Mesothelial cell of epicardium (in vitro differentiated cells): ENCODE measurements at regions not wholly inside any gene's neighbourhood (a gene's known extent, or its start where the extent isn't known, plus 50 kb on each side); places are given as distances from the start of the nearest gene placed in this dataset.
A peak's percentile ranks its signal among the peaks of the same experiment; 100 is the strongest.
"Not testable (repeated sequence)": the region's sequence is repeated elsewhere in the genome, so short reads cannot be mapped to it uniquely, and the experiment has no call there.

Experiments used
- DNase-seq, 2 experiments: peaks; one replicate each; pipeline ENCODE4 v3.0.0; 2021; ENCODE audit warnings: low spot score in 2 of 2; ENCODE audit not compliant: unreplicated experiment in 2 of 2
- H3K27ac Mint-ChIP-seq: 2 replicates; pipeline ENCODE4 v1.8.0; 2021; ENCODE audit warnings: mixed read lengths
- H3K27me3 Mint-ChIP-seq: 2 replicates; pipeline ENCODE4 v1.8.0; 2021; ENCODE audit warnings: low read depth, mixed read lengths
- H3K36me3 Mint-ChIP-seq: 2 replicates; pipeline ENCODE4 v1.8.0; 2021; ENCODE audit warnings: mixed read lengths
- H3K4me1 Mint-ChIP-seq: 2 replicates; pipeline ENCODE4 v1.8.0; 2021; ENCODE audit warnings: mixed read lengths
- H3K4me3 Mint-ChIP-seq: 2 replicates; pipeline ENCODE4 v1.8.0; 2021; ENCODE audit warnings: mild to moderate bottlenecking, moderate library complexity, mixed read lengths
- H3K9me3 Mint-ChIP-seq: 2 replicates; pipeline ENCODE4 v1.8.0; 2021; ENCODE audit warnings: mixed read lengths

- H3K4me1 Mint-ChIP-seq, H3K4me3 Mint-ChIP-seq, H3K9me3 Mint-ChIP-seq, H3K27ac Mint-ChIP-seq, H3K27me3 Mint-ChIP-seq, DNase-seq: not testable (repeated sequence)
- H3K36me3 Mint-ChIP-seq, result peaks cover 18% of the 10 kb centered on the region
Measured at GRCh38 chr17:64800987-64801386, 118.3 kb downstream of the LRRC37A3 start.

- DNase-seq, H3K4me3 Mint-ChIP-seq, H3K9me3 Mint-ChIP-seq, H3K27me3 Mint-ChIP-seq, H3K27ac Mint-ChIP-seq, H3K4me1 Mint-ChIP-seq: not testable (repeated sequence)
- peaks cover 15% of the 10 kb centered on the region for H3K36me3 Mint-ChIP-seq
Measured at GRCh38 chr17:64800361-64800895, 118.8 kb downstream of the LRRC37A3 start.

DNA sequence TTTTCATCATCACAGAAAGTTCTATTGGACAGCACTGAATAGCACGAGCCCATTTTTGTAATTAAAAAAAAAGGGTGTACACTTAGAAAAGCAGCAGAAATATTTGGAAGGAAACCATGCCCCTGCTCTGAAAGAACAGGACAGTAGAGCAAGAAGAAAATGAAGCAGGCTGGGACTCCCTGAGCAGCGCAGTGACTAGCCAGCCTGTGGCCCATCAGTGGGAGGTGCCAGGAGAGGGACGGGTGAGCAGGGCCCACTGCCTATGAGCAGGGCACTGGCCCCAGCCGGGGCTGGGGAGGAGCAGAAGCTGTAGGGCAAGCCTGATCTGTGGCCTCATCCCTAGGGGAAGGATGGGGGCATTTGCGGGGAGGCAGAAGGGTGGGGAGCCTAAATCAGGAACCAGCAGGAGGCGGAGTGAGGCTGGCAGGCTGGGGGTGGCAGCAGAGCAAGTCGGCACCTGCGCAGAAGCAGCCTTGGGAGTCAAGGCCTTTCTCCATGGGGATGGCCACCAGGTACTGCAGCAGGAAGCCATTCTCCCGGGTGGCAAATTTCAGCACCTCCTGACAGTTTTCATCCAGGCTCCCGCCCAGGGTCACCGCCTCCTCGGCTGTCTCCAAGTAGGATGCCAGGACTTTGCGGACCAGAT, 119.6 kb downstream of the LRRC37A3 start:
- not testable (repeated sequence) for H3K4me3 Mint-ChIP-seq, H3K27me3 Mint-ChIP-seq, H3K9me3 Mint-ChIP-seq, H3K27ac Mint-ChIP-seq, H3K4me1 Mint-ChIP-seq, DNase-seq
- peaks cover 15% of the 10 kb centered on the region for H3K36me3 Mint-ChIP-seq

GRCh38 chr17:64798961-64799360, 120.3 kb downstream of the LRRC37A3 start:
- H3K36me3 Mint-ChIP-seq, result peaks cover 15% of the 10 kb centered on the region
- not testable (repeated sequence) for H3K9me3 Mint-ChIP-seq, H3K4me3 Mint-ChIP-seq

DNA sequence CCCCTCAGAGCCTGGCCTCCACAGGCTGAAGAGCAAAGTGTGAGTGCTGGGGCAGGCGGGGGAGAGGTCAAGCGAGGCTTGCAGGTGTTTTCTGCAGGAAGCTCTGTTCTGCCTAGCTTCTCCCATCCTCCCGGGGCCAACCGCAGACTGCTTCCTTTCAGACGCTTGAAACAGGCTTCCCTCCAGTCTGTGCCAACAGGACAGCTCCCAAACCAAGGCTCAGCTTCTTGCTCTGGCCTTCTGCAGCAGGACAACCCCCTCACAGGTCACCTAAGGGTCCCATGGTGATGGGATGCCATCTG, 120.8 kb downstream of the LRRC37A3 start:
- H3K4me3 Mint-ChIP-seq, H3K27me3 Mint-ChIP-seq, DNase-seq, H3K4me1 Mint-ChIP-seq, H3K27ac Mint-ChIP-seq, H3K9me3 Mint-ChIP-seq: not testable (repeated sequence)
- peaks cover 15% of the 10 kb centered on the region for H3K36me3 Mint-ChIP-seq

More at GRCh38 chr17:64798961-64799360, 120.3 kb downstream of the LRRC37A3 start:
- H3K27me3 Mint-ChIP-seq, DNase-seq, H3K27ac Mint-ChIP-seq, H3K4me1 Mint-ChIP-seq: not testable (repeated sequence)

DNA sequence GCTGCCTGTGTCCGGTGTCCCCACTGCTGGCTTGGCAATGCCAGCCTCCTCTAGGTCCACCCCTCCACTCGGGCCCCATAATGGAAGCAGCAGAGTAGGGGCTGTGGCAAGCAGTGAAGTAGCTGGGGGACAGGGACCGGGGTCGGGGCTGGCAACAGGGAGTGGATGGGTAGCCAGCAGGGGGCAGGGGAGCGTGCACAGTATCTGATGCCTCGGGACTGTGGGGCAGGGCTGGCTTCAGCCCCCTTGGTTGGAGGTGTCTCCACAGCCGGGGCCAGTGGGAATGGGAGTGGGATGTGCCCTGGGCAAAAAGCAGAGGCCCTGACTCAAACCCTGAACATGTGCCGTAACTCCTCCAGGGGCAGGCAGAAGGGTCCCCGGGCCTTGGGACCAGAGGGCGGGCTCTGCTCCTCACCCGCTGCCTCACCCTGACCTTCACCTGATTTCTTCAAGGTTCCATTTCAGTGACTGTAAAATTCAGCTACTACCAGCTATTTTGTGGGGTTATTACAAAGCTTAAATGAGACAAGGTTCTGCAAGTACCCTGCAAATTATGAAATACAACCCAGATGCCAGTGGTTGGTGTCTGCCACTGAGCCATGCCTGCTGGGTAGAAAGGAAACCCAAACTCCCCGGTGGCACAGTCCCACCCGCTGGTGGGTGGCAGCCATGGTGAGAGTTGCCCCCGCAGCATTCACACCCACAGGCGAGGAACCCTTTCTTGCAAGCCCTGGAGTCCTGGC, 121.4 kb downstream of the LRRC37A3 start:
- not testable (repeated sequence) for H3K27ac Mint-ChIP-seq, H3K27me3 Mint-ChIP-seq, H3K4me3 Mint-ChIP-seq, DNase-seq, H3K9me3 Mint-ChIP-seq, H3K4me1 Mint-ChIP-seq
- H3K36me3 Mint-ChIP-seq, result peaks cover 11% of the 10 kb centered on the region

DNA sequence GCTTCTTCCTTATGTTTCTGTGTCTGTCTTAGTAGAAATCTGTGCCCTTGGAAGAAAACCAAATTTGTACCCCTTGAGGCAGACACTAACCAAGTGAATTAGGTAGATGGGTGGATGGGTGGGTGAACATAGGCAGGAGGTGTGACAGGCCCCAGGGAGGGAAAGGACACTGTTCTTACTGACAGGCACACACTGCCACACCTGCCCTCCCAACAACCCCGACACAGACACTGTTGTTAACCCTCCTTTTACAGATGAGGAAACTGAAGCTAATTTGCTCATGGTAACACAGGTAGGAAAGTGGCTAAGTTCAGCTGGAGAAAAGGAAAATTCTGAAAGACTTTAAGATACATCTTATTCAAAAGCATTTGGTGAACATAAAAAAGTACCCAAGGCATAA, 123.9 kb downstream of the LRRC37A3 start:
- DNase-seq, H3K36me3 Mint-ChIP-seq, H3K4me3 Mint-ChIP-seq, H3K9me3 Mint-ChIP-seq, H3K27me3 Mint-ChIP-seq, H3K27ac Mint-ChIP-seq, H3K4me1 Mint-ChIP-seq: not testable (repeated sequence)

DNA sequence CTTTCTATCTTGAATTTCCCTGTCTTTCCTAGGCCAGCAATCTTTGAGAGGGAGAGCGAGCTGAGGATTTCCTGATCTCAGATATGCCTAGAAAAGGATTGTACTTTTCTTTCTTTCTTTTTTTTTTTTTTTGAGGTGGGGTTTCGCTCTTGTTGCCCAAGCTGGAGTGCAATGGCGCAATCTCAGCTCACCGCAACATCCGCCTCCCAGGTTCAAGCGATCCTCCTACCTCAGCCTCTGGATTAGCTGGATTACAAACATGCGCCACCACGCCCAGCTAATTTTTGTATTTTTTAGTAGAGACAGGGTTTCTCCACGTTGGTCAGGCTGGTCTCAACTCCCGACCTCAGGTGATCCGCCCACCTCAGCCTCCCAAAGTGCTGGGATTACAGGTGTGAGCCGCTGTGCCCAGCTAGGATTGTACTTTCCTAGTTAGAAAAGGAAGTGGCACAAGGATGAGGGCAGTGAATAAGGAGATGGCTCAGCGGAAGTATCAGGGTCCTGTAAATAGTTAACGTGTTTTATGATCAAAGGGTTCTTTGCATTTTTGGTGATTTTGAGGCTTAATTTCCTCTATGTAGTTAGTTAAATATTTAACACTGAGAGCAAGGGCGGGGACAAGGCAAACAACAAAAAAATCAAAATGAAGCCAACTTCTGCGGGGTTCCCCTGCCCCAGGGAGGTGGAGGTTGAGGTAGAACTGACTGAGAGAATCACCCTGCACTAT, 124.6 kb downstream of the LRRC37A3 start:
- not testable (repeated sequence) for H3K4me3 Mint-ChIP-seq, H3K27ac Mint-ChIP-seq, H3K36me3 Mint-ChIP-seq, H3K4me1 Mint-ChIP-seq, H3K9me3 Mint-ChIP-seq, DNase-seq, H3K27me3 Mint-ChIP-seq

DNA sequence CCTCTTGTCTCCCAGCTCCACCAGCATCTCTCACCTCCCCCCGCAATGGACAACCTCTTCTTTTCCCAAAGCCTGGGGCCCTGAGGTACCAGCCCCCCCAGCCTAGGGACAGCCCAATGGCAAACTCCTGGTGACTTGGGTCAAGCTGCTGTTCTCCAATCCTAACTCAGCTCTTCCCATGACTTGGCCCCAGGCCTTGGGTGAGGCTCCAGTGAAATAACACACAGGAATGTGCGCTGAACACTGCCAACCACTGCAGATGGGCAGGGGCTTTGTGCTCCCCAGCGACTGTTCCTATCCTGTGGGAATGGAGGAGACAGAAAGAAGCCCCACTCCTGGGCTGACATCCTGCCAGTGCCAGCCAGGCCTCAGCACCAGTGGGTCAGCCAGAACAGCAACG, 125.2 kb downstream of the LRRC37A3 start:
- H3K27ac Mint-ChIP-seq, H3K36me3 Mint-ChIP-seq, H3K9me3 Mint-ChIP-seq, H3K27me3 Mint-ChIP-seq, H3K4me3 Mint-ChIP-seq, H3K4me1 Mint-ChIP-seq, DNase-seq: not testable (repeated sequence)

DNA sequence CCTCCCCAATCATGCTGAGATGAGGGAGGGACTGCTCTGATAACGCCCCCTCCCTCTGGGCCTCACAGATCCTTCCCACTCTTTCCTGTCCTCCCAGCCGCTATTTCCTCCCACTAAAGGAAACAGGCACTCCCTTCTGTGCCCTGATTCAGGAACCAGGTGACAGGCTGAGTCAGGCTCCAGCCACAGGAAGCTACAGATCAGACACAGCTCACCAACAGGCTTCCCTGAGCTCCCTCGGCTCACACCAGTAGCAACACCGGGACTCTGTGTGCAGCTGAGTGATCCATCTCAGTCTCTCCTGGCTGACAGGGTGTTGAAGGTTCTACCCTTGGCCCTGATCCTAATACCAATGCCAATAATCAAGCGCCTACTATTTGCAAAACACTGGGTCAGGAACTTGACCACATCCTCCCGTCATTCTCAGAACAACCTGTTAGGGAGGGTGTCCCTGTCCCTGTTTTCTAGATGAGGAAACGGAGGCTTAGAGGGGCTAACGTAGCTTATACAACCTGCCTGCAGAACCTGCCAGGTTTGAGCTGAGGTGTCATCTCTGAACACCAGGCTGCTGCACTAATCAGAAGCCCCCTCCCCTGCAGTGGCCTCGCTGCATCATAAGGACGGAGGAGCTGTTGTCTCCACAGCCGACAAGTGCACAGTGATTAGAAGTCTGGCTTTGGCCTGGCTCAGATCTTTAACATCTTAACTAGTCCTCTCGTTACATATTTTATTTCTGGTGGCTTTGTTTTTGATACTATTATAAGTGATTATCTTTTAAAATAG, 126.3 kb downstream of the LRRC37A3 start:
- H3K4me3 Mint-ChIP-seq, H3K36me3 Mint-ChIP-seq, H3K27me3 Mint-ChIP-seq, H3K9me3 Mint-ChIP-seq, H3K4me1 Mint-ChIP-seq, H3K27ac Mint-ChIP-seq: not testable (repeated sequence)
- peak in 1 of 2 experiments; percentile 1 for DNase-seq

- not testable (repeated sequence) for H3K27ac Mint-ChIP-seq, H3K9me3 Mint-ChIP-seq, H3K4me1 Mint-ChIP-seq, H3K4me3 Mint-ChIP-seq, H3K27me3 Mint-ChIP-seq, H3K36me3 Mint-ChIP-seq
- peak in 1 of 2 experiments; percentile 29 for DNase-seq
Measured at GRCh38 chr17:64792276-64792675, 127.0 kb downstream of the LRRC37A3 start.

- not testable (repeated sequence) for H3K36me3 Mint-ChIP-seq, H3K27me3 Mint-ChIP-seq, H3K4me3 Mint-ChIP-seq, H3K9me3 Mint-ChIP-seq, H3K27ac Mint-ChIP-seq, DNase-seq, H3K4me1 Mint-ChIP-seq
Measured at GRCh38 chr17:64791691-64792090, 127.6 kb downstream of the LRRC37A3 start.

DNA sequence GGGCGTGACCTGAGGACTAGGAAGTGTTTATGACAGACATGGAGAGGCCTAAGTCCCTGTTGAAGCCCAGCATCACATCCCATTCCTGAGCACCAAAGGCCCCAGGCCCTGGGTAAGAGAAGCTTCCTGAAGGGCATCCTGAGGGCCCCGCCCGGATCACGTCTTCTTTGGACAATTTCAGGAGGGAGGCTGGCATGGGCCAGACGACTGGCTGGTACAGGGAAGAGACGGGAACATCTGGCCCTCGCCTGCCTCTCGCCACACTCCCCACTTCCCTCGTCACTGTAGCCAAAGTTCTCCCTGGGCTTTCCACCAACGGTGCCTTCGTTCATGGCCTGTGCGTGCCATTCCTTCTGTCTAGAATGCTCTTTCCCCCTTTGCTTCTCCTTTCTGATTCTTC, 128.1 kb downstream of the LRRC37A3 start:
- not testable (repeated sequence) for H3K36me3 Mint-ChIP-seq, DNase-seq, H3K27ac Mint-ChIP-seq, H3K4me3 Mint-ChIP-seq, H3K27me3 Mint-ChIP-seq, H3K4me1 Mint-ChIP-seq, H3K9me3 Mint-ChIP-seq
